DND-41 (cell line): ENCODE measurements at regions not wholly inside any gene's neighbourhood (a gene's known extent, or its start where the extent isn't known, plus 50 kb on each side); places are given as distances from the start of the nearest gene placed in this dataset.

Experiments
- ATAC-seq: fragments of 200-7000 bp; cut with Tn5 transposase; 3 replicates; pipeline ENCODE4 v1.9.1; 2021; ENCODE audit warnings: low read depth; ENCODE audit not compliant: insufficient read depth
- DNase-seq: peaks from one replicate; pipeline ENCODE4 v3.0.0-alpha.2; 2020
- H2AFZ ChIP-seq: 2 replicates; pipeline ENCODE4 v1.6.0; 2012; ENCODE audit warnings: low read depth, low read length
- H3K27ac ChIP-seq: 2 replicates; pipeline ENCODE4 v1.5.1; 2012; ENCODE audit warnings: low read length, inconsistent platforms
- H3K27me3 ChIP-seq: fragments of 200-600 bp; sonication (generic); 2 replicates; pipeline ENCODE4 v1.6.0; 2012; ENCODE audit warnings: low read length, mild to moderate bottlenecking, inconsistent platforms; ENCODE audit not compliant: insufficient read depth, poor library complexity
- H3K36me3 ChIP-seq: 2 replicates; pipeline ENCODE4 v1.5.1; 2012; ENCODE audit warnings: low read length, inconsistent platforms; ENCODE audit not compliant: insufficient read depth
- H3K4me1 ChIP-seq: 2 replicates; pipeline ENCODE4 v1.5.1; 2012; ENCODE audit warnings: mild to moderate bottlenecking, low read length; ENCODE audit not compliant: insufficient read depth
- H3K4me2 ChIP-seq: 2 replicates; pipeline ENCODE4 v1.6.0; 2012; ENCODE audit warnings: mild to moderate bottlenecking, moderate library complexity, low read length, inconsistent platforms; ENCODE audit not compliant: insufficient read depth
- H3K4me3 ChIP-seq, 2 experiments: fragments of 200-600 bp in 1 of 2; shearing (Covaris generic) in 1 of 2; 2 replicates each; pipeline ENCODE4 v1.5.1; 2012 to 2016; ENCODE audit warnings: inconsistent platforms in 2 of 2, low read length in 2 of 2, mild to moderate bottlenecking in 2 of 2, low read depth in 1 of 2, moderate library complexity in 1 of 2
- H3K79me2 ChIP-seq: 2 replicates; pipeline ENCODE4 v1.6.0; 2012; ENCODE audit warnings: low read length, inconsistent platforms; ENCODE audit not compliant: insufficient read depth
- H3K9ac ChIP-seq: 2 replicates; pipeline ENCODE4 v1.6.0; 2012; ENCODE audit warnings: low read depth, mild to moderate bottlenecking, inconsistent platforms, low read length, moderate library complexity
- H3K9me3 ChIP-seq: 2 replicates; pipeline ENCODE4 v1.5.1; 2012; ENCODE audit warnings: low read length, moderate library complexity, mild to moderate bottlenecking, inconsistent platforms; ENCODE audit not compliant: insufficient read depth, severe bottlenecking
- H4K20me1 ChIP-seq: 2 replicates; pipeline ENCODE4 v1.6.0; 2012; ENCODE audit warnings: low read length; ENCODE audit not compliant: insufficient read depth
- CTCF ChIP-seq: IDR thresholded peaks from 2 replicates; pipeline ENCODE4 v1.5.1; 2012; ENCODE audit warnings: borderline replicate concordance, low read length, moderate library complexity, mild to moderate bottlenecking; ENCODE audit not compliant: poor library complexity, severe bottlenecking; ENCODE audit errors: extremely low read depth
- EZH2 ChIP-seq: IDR thresholded peaks from 3 replicates; pipeline ENCODE4 v1.6.1; 2012; ENCODE audit warnings: borderline replicate concordance, low read depth, mild to moderate bottlenecking, moderate library complexity, low read length, inconsistent platforms; ENCODE audit not compliant: severe bottlenecking

GRCh38 chr18:26784599-26784998, 80.9 kb downstream of the AQP4 start:
- no peak for TF ChIP-seq EZH2
- ATAC-seq = no peak
- DNase-seq = no peak
- H3K27me3 ChIP-seq = no peaks in the 10 kb centered on the region
- H3K36me3 ChIP-seq = no peaks in the 10 kb centered on the region
- H4K20me1 ChIP-seq = no peaks in the 10 kb centered on the region
- H2AFZ ChIP-seq = no peak overlapping the region
- H3K9me3 ChIP-seq = no peaks in the 10 kb centered on the region
- H3K79me2 ChIP-seq = no peaks in the 10 kb centered on the region
- H3K27ac ChIP-seq = no peak overlapping the region
- peaks cover 13% of the 10 kb centered on the region for H3K4me1 ChIP-seq
- H3K4me3 ChIP-seq = no peak overlapping the region
- H3K9ac ChIP-seq = no peak overlapping the region
- H3K4me2 ChIP-seq = no peak overlapping the region

GRCh38 chr18:26783170-26783569, 82.3 kb downstream of the AQP4 start:
- no peaks in the 10 kb centered on the region for H3K27me3 ChIP-seq
- no peak for ATAC-seq

DNA sequence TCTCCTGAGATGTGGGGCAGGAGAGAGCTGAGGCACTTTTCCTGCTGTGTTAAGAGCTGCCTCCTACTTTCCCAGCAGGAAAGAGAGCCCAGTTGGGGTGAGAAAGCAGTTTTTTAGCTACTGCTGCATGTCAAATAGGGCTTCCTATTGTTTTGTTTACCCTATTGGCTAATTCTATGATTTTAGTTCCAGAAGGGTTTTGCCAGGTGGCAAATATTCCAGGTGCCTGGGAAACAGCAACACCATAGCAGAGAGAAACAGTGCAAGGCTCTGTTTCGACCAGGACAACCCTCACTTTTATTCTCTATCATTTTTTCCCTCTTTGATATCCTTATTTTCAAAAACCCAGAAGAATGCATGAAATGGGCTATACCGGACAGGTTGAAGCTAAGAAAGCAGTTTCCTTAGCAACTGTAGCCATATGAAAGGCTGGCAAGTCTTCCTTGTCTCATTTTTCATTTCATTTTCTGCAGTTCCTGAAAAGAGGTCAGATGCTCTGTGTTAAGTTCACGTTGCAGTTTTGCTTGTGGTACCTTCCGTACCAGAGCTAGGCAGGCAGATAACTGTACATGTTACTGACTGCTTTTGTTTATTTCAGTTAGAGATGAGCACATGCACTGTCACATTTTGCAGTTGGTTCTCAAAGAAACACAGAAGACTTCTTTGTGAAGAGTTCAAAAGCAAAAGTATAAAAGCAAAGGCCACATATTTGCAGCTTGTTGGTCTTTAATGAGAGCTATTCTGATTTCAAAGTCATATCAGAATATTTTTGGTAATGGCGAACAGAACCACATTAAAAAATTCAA, 84.8 kb downstream of the AQP4 start:
- Histone ChIP-seq H3K79me2 (no peaks in the 10 kb centered on the region), H3K4me2 (no peak overlapping the region), H2AFZ (peak overlapping the region; percentile 40), H3K36me3 (no peaks in the 10 kb centered on the region), H3K9ac (no peak overlapping the region), H3K4me1 (peaks cover 13% of the 10 kb centered on the region), H3K27ac (peak overlapping the region; percentile 23; the same call in 1 of the 2 replicates), H3K27me3 (no peaks in the 10 kb centered on the region), H3K9me3 (no peaks in the 10 kb centered on the region), H4K20me1 (no peaks in the 10 kb centered on the region), H3K4me3 (no peak overlapping the region)
- no peak for DNase-seq
- TF ChIP-seq CTCF (no peak), EZH2 (no peak)
- ATAC-seq = peak; percentile 29; the same call in 1 of the 3 replicates

More at GRCh38 chr18:26783170-26783569, 82.3 kb downstream of the AQP4 start:
- TF ChIP-seq EZH2 = no peak
- no peak for TF ChIP-seq CTCF
- no peak overlapping the region for H2AFZ ChIP-seq
- no peak overlapping the region for H3K27ac ChIP-seq
- no peaks in the 10 kb centered on the region for H3K9me3 ChIP-seq
- H3K9ac ChIP-seq = no peak overlapping the region
- no peak overlapping the region for H3K4me2 ChIP-seq
- no peaks in the 10 kb centered on the region for H3K36me3 ChIP-seq
- no peak overlapping the region for H3K4me3 ChIP-seq
- peaks cover 13% of the 10 kb centered on the region for H3K4me1 ChIP-seq
- H4K20me1 ChIP-seq = no peaks in the 10 kb centered on the region
- DNase-seq = no peak
- H3K79me2 ChIP-seq = no peaks in the 10 kb centered on the region

- Histone ChIP-seq H3K4me2 (no peak overlapping the region), H4K20me1 (no peaks in the 10 kb centered on the region), H3K27ac (no peak overlapping the region), H3K27me3 (no peaks in the 10 kb centered on the region), H2AFZ (no peak overlapping the region), H3K36me3 (no peaks in the 10 kb centered on the region), H3K4me1 (peaks cover 13% of the 10 kb centered on the region), H3K9me3 (no peaks in the 10 kb centered on the region), H3K79me2 (no peaks in the 10 kb centered on the region), H3K9ac (no peak overlapping the region), H3K4me3 (no peak overlapping the region)
- no peak for TF ChIP-seq CTCF
- TF ChIP-seq EZH2 = no peak
- ATAC-seq (no peak), DNase-seq (no peak)
Measured at GRCh38 chr18:26778054-26778393, 87.5 kb downstream of the AQP4 start.
